Esophagus muscularis mucosa (tissue), 4 donors: ENCODE measurements at regions not wholly inside any gene's neighbourhood (a gene's known extent, or its start where the extent isn't known, plus 50 kb on each side); places are given as distances from the start of the nearest gene placed in this dataset.

ENCODE experiments used
- DNase-seq: peaks from one replicate; pipeline ENCODE4 v3.0.0-alpha.2; 2017; ENCODE audit errors: extremely low spot score
- H3K27ac ChIP-seq, 4 donors: fragments of 200-600 bp; sonication (generic); replicated peaks in 1 of 4; 1 replicate in 3 of 4; 2 replicates in 1 of 4; pipeline ENCODE4 v1.5.1; 2016 to 2019; ENCODE audit warnings: mild to moderate bottlenecking in 1 of 4
- H3K27me3 ChIP-seq, 4 donors: fragments of 200-600 bp; sonication (generic); one replicate each; pipeline versions ENCODE4 v1.5.1 to v1.6.0; 2016 to 2019
- H3K36me3 ChIP-seq, 4 donors: fragments of 200-600 bp; sonication (generic); one replicate each; pipeline ENCODE4 v1.5.1; 2016 to 2019
- H3K4me1 ChIP-seq, 4 donors: fragments of 200-600 bp; sonication (generic); one replicate each; pipeline ENCODE4 v1.5.1; 2016 to 2019
- H3K4me3 ChIP-seq, 4 donors: fragments of 200-600 bp; sonication (generic); 1 replicate in 2 of 4; 2 replicates in 2 of 4; pipeline ENCODE4 v1.5.1; 2016 to 2019; ENCODE audit warnings: mild to moderate bottlenecking in 4 of 4, moderate library complexity in 1 of 4
- H3K9me3 ChIP-seq, 4 donors: fragments of 200-600 bp; sonication (generic); 1 replicate in 3 of 4; 2 replicates in 1 of 4; pipeline ENCODE4 v1.5.1; 2016 to 2019
- EP300 ChIP-seq: sonication (generic); formaldehyde crosslinking; IDR thresholded peaks from one replicate; pipeline ENCODE4 v1.6.1; 2017; ENCODE audit warnings: antibody characterized with exemption
- POLR2A ChIP-seq: fragments of 450-650 bp; IDR thresholded peaks from one replicate; pipeline ENCODE4 v1.6.1; 2017; ENCODE audit warnings: antibody characterized with exemption, moderate library complexity, mild to moderate bottlenecking, low read depth
- POLR2AphosphoS5 ChIP-seq, 2 donors: sonication (generic); formaldehyde crosslinking; IDR thresholded peaks; one replicate each; pipeline ENCODE4 v1.6.1; 2017; ENCODE audit warnings: antibody characterized with exemption in 2 of 2
- WGBS: methylation state at CpG from one replicate; pipeline ENCODE4 v1.1.5; 2018; 5-methylcytosine and 5-hydroxymethylcytosine counted together
- intact Hi-C: fragments of 100-400 bp; cut with DNase I; formaldehyde crosslinking; loops from one replicate; pipeline ENCODE4 v1.15.1; 2023
- TF ChIP-seq, protein P1 (sequence below), 3 experiments: fragments of 200-600 bp in 2 of 3; fragments of 450-650 bp in 1 of 3; sonication (generic) in 2 of 3; IDR thresholded peaks; one replicate each; pipeline ENCODE4 v1.5.1; 2017 to 2019; ENCODE audit warnings: antibody characterized with exemption in 3 of 3, mild to moderate bottlenecking in 2 of 3, moderate library complexity in 1 of 3

DNA sequence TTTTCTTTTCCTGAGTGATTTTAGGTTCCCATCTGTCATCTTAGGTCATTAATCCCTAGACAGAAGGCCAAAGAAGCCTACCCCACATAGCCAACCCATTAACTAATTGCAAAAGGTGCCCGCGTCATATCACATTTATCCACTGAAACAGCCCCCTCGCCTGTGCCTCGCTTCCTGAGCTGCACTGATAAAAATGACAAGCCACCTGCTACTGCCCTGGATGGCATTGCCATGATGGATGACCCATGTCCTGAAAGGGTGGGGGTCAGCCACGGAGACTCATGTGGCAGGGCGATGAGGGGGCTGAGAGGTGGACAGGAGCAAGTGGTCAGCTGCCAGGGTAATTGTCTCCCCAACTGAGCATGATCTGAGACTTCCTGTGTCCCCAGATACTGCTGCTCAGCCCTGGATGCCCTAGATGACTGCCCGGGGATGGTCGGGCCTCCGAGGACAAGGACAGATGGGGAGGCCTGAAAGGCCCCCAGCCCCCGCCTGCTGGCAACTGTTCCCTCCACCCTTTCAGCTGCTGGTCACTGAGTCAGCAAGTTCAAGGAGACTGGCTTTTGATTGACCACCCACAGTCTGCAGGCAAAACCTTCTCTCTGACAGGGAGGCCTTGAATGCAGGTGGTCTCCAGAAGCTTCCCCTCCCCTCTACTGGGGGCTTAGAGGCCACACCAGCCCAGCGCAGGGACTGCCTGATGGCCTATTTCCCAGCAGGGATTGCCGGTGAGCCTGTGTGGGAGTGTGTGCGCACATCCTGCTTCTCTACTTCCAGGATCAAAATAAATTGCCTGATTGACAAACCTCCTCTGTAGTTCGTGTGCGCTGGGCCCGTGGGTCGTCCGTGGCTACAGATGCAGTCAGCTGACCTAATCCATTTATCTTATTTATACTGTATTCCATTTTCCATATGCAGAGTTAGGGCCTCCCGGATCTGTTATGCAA is 496.3 kb downstream of the BCOR start:
- intact Hi-C loops, result no loop called here
- Histone ChIP-seq H3K4me3 (no peak overlapping the region), H3K36me3 (no peaks in the 10 kb centered on the region), H3K9me3 (peaks cover 0 to 2% (median 0%) of the 10 kb centered on the region in 4 donors), H3K4me1 (peaks cover 0 to 18% (median 14%) of the 10 kb centered on the region in 4 donors), H3K27ac (no peak overlapping the region), H3K27me3 (no peaks in the 10 kb centered on the region)
- DNase-seq, result no peak
- 65% methylated on average over 11 of the region's 19 CpGs for WGBS
- no peak for TF ChIP-seq POLR2A
- TF ChIP-seq POLR2AphosphoS5 (IDR thresholded peaks at IDR 0.05), result no peak
- TF ChIP-seq EP300, result no peak
- TF ChIP-seq, protein P1, sequence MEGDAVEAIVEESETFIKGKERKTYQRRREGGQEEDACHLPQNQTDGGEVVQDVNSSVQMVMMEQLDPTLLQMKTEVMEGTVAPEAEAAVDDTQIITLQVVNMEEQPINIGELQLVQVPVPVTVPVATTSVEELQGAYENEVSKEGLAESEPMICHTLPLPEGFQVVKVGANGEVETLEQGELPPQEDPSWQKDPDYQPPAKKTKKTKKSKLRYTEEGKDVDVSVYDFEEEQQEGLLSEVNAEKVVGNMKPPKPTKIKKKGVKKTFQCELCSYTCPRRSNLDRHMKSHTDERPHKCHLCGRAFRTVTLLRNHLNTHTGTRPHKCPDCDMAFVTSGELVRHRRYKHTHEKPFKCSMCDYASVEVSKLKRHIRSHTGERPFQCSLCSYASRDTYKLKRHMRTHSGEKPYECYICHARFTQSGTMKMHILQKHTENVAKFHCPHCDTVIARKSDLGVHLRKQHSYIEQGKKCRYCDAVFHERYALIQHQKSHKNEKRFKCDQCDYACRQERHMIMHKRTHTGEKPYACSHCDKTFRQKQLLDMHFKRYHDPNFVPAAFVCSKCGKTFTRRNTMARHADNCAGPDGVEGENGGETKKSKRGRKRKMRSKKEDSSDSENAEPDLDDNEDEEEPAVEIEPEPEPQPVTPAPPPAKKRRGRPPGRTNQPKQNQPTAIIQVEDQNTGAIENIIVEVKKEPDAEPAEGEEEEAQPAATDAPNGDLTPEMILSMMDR (IDR thresholded peaks at IDR 0.05), result no peak

DNA sequence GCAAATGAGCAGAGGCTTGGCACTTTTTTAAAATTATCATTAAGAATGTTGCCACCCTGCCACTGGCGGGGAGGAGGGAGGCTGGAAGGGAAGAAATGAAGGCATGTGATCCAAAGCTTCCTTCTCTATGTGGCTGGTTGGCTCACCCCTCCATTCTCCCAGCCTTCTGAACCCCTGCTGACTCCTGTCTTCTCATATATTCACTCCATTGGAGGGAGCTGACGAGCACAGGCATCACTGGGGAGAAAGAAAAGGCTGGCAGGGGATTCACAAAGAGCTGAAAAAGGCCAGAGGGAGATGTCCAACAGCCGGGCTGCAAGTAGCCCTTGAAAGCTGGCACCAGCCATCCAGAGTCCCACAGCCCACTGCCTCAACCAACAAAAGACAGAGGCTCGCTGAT is 495.6 kb downstream of the BCOR start:
- no peak for DNase-seq
- H3K4me3 ChIP-seq, result no peak overlapping the region
- H3K27ac ChIP-seq, result no peak overlapping the region
- no peaks in the 10 kb centered on the region for H3K27me3 ChIP-seq
- peaks cover 0 to 9% (median 0%) of the 10 kb centered on the region in 4 donors for H3K9me3 ChIP-seq
- intact Hi-C loops, result no loop called here
- TF ChIP-seq EP300, result no peak
- TF ChIP-seq POLR2AphosphoS5 (IDR thresholded peaks at IDR 0.05), result no peak
- TF ChIP-seq, protein P1 (IDR thresholded peaks at IDR 0.05), result no peak
- TF ChIP-seq POLR2A, result no peak
- H3K36me3 ChIP-seq, result no peaks in the 10 kb centered on the region
- peaks cover 0 to 18% (median 14%) of the 10 kb centered on the region in 4 donors for H3K4me1 ChIP-seq
- 72% methylated on average over 4 of the region's 4 CpGs for WGBS

GRCh38 chrX:39603230-39603629 is 494.5 kb downstream of the BCOR start:
- WGBS, result 49% methylated on average over 4 of the region's 4 CpGs
- Histone ChIP-seq H3K4me3 (no peak overlapping the region), H3K27ac (no peak overlapping the region), H3K4me1 (peaks cover 0 to 18% (median 14%) of the 10 kb centered on the region in 4 donors), H3K27me3 (peaks cover 0 to 5% (median 0%) of the 10 kb centered on the region in 4 donors), H3K36me3 (no peaks in the 10 kb centered on the region), H3K9me3 (peaks cover 0 to 9% (median 0%) of the 10 kb centered on the region in 4 donors)
- TF ChIP-seq POLR2AphosphoS5 (IDR thresholded peaks at IDR 0.05), result no peak
- TF ChIP-seq, protein P1 (IDR thresholded peaks at IDR 0.05), result no peak
- TF ChIP-seq POLR2A, result no peak
- TF ChIP-seq EP300, result no peak
- intact Hi-C loops, result no loop called here
- DNase-seq, result no peak

DNA sequence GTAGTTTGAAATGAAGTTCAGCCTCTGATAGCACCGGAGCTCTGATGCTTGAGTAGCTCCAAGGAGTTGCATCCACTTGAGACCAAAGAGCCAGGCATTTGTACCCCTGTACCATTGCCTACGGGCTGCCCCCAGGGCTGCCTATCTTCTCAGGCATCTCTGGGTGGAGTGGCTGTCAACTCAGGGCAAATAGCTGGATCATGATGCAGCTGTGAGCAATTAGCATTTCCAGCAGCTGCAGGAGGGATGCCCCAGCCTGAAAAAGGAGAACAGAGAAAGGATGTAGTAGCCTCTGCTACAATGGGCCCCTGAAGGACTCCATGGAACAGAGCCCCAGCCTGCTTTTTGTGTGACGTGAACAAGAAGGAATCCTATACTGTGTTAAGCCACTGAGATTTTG is 492.6 kb downstream of the BCOR start:
- H3K27ac ChIP-seq, result no peak overlapping the region
- no peak for DNase-seq
- peaks cover 0 to 9% (median 0%) of the 10 kb centered on the region in 4 donors for H3K9me3 ChIP-seq
- H3K4me1 ChIP-seq, result peaks cover 0 to 18% (median 14%) of the 10 kb centered on the region in 4 donors
- H3K27me3 ChIP-seq, result peaks cover 0 to 5% (median 0%) of the 10 kb centered on the region in 4 donors
- H3K4me3 ChIP-seq, result no peak overlapping the region
- no peak for TF ChIP-seq EP300
- TF ChIP-seq, protein P1 (IDR thresholded peaks at IDR 0.05), result no peak
- no peak for TF ChIP-seq POLR2AphosphoS5 (IDR thresholded peaks at IDR 0.05)
- TF ChIP-seq POLR2A, result no peak
- H3K36me3 ChIP-seq, result no peaks in the 10 kb centered on the region
- intact Hi-C loops, result no loop called here
- 72% methylated on average over 3 of the region's 3 CpGs for WGBS
